Lower leg skin (tissue), 3 donors: ENCODE measurements at regions not wholly inside any gene's neighbourhood (a gene's known extent, or its start where the extent isn't known, plus 50 kb on each side); places are given as distances from the start of the nearest gene placed in this dataset.

ENCODE experiments used
- POLR2A ChIP-seq, 2 donors: fragments of 450-650 bp; IDR thresholded peaks; one replicate each; pipeline ENCODE4 v1.6.1; 2016 to 2017; ENCODE audit warnings: antibody characterized with exemption in 2 of 2, mild to moderate bottlenecking in 1 of 2, moderate library complexity in 1 of 2
- TF ChIP-seq, protein P1 (sequence below), 3 donors: fragments of 450-650 bp; IDR thresholded peaks; one replicate each; pipeline ENCODE4 v1.5.1; 2016; ENCODE audit warnings: antibody characterized with exemption in 3 of 3, mild to moderate bottlenecking in 3 of 3, moderate library complexity in 2 of 3

DNA sequence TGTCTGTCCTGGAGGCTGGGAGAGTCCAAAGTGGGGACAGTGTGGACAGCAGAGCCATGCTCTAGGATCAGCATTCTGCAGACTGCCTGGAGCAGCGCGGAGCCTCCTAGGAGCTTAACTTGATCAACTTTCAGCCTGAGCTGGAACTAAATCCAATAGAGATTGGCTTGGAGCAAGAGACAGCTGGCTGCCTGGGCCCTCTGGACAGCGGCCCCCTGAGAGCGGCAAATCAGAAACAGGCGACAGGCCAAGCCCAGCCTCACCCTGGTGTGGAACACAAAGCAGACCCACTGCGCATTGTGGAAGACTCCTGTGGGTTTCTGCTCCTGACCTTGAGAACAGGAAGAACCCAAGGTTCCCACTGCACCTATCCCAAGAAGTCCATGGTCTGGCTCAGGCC is 462.2 kb downstream of the TSHZ3 start:
- no peak for TF ChIP-seq POLR2A (IDR thresholded peaks at IDR 0.05)
- TF ChIP-seq, protein P1, sequence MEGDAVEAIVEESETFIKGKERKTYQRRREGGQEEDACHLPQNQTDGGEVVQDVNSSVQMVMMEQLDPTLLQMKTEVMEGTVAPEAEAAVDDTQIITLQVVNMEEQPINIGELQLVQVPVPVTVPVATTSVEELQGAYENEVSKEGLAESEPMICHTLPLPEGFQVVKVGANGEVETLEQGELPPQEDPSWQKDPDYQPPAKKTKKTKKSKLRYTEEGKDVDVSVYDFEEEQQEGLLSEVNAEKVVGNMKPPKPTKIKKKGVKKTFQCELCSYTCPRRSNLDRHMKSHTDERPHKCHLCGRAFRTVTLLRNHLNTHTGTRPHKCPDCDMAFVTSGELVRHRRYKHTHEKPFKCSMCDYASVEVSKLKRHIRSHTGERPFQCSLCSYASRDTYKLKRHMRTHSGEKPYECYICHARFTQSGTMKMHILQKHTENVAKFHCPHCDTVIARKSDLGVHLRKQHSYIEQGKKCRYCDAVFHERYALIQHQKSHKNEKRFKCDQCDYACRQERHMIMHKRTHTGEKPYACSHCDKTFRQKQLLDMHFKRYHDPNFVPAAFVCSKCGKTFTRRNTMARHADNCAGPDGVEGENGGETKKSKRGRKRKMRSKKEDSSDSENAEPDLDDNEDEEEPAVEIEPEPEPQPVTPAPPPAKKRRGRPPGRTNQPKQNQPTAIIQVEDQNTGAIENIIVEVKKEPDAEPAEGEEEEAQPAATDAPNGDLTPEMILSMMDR (IDR thresholded peaks at IDR 0.05): no peak
